GM18502 (cell line): ENCODE measurements at regions not wholly inside any gene's neighbourhood (a gene's known extent, or its start where the extent isn't known, plus 50 kb on each side); places are given as distances from the start of the nearest gene placed in this dataset.

ENCODE experiments used
- ATAC-seq: cut with Tn5 transposase; IDR thresholded peaks from one replicate; pipeline ENCODE4 v1.9.1; 2021; ENCODE audit warnings: mild to moderate bottlenecking; ENCODE audit not compliant: unreplicated experiment, poor library complexity

DNA sequence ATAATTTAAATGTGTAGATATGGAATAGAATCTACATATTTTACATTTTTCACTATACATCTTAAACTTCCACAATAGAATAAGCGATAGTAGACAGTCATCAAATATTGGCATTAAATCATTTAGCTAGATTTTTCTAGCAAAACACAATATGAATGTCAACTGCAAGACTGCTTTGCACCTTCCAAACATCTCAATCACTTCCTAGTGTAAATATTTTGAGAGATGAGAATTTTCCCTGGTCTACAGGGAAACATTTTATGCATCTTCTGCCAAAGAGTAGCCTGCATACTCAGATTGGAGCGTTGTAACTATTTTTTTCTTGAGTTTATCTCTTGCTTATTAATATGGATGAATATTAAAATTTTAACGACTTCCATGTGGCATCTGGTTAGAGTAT lies 897.4 kb downstream of the CENPC start:
- ATAC-seq, result no peak

DNA sequence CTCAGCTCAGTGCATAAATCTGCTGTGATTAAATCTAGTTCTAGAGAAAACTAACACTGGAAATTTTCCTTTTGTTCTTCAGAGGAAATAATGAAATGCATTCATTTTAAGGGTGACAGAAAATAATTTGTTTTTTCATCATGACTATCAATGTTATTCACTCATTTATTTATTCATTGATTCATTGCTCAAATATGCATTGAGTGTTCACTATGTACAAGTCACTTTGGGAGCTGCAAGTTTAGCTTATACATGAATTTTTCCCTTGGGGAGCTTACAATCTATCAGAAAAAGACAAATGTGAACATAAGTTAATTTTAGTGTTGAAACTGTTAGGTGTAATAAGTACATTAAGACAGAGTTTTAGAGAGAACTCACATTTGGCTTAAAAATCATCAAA lies 897.8 kb downstream of the CENPC start:
- ATAC-seq, result no peak

DNA sequence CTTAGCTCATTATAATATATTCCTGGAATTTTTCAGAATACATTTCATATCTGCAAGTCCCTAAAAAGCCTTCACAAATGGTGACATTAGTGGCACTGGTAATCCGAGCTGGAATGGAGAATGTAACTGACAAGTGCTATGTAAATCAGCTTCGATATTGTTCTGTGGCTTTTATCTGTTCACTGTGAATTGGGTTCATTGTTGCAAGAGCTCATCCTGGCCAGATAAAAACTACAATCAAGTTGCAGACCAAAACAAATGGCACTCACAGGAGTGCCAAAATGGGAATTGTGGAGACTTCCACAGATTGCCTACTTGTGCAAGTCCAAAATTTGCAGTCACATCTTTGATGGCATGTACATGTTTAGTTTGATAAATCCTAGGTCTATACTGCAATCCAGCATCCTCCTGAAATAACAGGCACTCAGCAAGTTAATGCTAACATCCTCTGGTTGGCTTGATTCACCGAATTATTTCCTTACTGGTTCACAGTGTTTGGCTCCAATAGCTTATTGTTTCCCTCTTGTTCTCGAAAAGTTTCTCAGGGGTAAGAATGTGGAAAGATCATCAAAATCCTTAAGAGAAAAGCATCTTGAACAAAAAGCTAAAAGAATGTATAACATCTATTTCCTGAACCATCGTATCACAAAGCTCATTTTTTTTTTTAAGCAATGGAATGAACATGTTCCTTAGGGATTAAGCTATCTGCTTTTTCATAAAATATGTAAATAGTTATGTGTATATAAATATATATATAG lies 904.9 kb downstream of the CENPC start:
- ATAC-seq, result no peak

DNA sequence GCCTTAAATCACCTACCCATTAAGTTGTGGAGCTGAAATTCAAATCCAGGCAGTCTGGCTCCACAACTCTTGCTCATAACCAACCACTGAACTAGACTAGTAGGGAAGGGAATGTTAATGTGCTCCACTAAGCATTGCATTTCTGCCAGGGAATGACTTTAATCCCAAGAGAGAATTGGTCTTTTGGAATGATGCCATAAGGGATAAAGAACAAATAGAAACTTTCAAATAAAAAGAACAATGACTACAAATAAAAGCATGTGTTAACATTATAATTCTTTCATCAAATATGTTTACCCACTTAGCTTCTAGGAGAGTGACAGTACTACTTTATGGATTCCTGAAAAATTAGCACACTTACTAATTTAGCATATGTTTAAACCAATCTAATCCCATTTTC lies 905.9 kb downstream of the CENPC start:
- ATAC-seq, result no peak

DNA sequence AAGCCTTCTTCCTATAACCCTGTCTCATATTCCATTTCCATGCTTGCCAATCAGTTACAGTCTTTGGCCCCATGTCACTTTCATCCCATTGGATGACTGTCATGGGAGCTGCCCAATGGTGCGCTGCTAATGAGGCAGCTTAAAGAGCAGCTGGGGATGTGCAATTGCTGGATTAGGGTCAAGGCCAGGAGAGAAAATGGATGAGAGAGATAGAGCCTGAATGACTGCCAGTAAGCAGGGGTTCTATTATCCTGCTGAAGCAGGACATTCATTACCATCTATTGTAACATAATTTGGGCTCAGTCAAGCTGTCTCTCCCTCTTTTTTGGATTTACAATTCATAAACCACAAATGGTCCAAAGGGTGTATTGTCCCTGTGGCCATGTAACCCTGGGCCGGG lies 909.0 kb downstream of the CENPC start:
- ATAC-seq, result no peak

DNA sequence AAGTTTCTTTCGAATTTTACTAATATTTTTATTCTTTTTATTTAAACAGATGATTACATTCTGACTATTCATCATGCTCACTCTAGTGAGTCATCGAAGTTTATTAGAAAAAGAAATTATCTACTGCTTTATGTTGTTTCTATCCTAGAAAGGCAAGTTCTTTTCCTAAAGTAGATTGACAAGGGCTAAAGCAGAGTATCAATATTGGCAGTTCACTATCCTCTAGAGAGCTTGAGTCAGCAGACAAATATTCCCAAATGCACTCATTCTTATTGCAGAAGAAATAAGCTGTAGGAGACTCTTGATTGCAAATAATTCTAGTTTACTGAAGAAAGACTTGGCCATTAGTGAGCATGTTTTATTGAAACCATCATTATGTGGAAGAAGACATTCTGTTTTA lies 911.8 kb downstream of the CENPC start:
- ATAC-seq, result no peak

DNA sequence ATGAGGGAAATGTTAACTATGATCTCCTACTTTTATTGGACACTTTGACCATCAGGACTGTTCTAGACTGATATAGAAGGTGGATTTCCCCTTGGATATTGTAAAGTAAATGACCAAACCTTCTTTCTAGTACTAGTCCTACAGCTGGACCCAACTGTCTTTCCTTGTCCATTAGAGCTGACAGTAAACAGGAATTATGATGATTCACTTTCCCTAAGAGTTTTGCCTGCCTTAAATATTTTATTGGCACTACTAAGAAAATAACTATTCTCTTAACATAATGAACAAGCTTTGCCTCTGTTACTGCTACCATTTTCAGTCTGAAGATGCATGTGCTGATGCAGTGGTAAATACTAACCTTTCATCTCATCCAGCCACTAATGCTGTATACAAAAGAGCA lies 915.4 kb downstream of the CENPC start:
- no peak for ATAC-seq

DNA sequence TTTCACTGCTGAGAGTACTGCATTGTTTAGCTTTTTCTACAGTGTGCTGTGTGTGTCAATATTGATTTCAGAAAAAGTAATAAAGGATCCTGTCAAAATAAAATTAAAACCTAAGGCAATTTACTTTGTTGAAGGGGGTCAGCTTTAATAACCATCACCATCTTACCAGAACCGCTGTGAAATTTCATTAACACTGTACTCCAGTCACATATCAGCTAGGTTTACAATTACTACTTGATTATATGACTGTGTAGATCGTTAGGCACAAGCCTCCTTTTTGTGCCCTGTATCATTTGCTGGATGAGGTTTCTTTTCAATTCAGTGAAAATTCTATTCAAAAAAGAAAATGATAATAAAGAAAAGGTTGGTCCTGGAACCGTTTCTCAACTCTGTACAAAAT lies 917.2 kb downstream of the CENPC start:
- no peak for ATAC-seq

DNA sequence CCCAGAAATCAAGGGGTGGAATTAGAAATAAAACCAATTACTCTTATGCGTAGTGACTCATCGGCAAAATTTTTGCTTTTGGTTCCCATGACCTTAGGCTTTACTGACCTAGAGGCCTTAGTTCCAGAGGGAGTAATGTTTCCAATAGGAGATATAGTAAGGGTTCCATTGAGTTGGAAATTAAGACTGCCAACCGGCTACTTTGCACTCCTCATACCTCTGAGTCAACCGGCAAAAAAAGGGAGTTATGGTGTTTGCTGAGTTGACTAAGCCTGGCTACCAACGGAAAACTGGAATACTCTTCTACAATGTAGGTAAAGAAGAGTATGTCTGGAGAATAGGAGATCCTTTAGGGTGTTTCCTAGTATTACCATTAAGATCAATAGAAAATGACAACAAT lies 919.8 kb downstream of the CENPC start:
- no peak for ATAC-seq

DNA sequence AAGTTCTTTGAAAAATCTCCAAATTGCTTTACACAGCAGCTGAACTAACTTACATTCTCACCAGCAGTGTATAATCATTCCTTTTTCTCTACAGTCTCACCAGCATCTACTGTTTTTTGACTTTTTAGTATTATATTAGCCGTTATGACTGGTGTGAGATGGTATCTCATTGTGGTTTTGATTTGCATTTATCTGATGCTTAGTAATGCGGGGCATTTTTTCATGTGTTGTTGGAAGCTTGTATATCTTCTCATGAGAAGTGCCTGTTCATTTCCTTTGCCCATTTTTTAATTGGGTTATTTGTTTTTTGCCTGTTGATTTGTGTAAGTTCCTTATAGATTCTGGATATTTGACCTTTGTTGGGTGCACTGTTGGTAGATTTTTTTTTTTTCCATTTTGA lies 931.7 kb downstream of the CENPC start:
- ATAC-seq, result no peak

DNA sequence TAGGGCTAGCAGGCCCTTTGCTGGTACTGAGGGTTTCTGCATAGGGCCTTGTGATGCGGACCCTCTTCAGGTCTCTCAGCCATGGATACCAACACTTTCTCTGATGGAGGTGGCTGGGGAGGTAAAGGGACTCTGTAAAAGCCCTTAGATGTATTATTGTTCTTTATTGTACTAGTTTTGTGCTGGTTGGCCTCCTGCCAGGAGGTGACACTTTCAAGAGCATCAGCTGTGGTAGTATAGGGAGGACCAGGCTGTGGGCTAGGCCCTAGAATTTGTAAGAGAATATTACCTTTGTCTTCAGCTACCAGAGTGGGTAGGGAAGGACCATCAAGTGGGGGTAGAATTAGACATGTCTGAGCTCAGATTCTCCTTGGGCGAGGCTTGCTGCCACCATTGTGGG lies 936.3 kb downstream of the CENPC start:
- ATAC-seq, result no peak

DNA sequence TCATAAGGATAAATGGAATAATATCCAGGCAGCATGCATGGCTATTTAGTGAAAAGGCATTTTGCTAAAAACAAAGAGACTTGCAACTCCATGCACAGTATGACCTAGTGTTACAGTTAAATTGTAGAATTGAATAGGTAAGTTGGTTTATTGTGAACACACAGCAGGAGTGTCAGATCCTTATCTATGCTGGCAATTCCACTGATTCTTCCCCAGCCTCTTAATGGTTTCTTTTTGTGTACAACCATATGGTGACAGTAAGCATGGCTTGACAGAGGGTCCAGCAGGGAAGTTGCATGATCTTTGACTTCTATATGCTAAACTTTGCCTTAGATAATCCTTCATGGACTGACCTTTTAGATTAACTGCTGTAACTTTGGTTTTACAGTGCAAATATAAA lies 936.6 kb upstream of the EPHA5 start:
- no peak for ATAC-seq

DNA sequence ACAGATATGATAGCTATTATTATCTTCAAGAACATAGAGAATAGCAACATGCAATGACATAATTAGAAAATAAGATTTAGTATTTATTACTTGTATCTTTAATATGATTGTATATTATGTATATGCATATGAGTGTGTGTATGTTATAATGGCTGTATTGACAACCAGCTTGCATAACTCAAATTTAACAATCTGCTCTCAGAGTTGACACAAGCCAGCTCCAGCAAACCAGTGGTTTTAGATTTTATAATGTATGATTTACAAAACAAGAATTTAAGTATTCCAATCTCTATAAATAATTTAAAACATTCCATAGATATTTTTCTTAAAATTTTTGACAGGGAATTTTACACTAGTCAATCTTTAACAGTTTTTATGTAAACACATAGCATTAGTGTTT lies 935.9 kb upstream of the EPHA5 start:
- ATAC-seq, result no peak

DNA sequence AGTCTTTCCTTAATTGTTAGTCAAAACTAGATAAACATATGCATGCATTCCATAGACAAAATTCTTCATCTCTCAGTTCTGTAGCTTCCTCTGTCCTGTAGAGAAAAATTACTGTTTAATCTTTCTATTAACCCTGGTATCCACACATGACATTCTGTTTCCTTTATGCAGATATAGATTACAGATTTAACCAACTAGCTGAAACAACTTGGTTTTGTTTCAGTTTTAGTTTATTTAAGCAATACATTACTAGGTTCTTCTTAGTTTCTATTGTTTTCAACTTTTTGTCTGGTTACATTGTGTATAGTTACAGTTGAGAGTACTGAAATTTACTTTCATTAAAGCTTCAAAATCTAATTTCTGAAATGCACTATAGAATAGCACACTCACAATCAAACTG lies 933.9 kb upstream of the EPHA5 start:
- no peak for ATAC-seq

DNA sequence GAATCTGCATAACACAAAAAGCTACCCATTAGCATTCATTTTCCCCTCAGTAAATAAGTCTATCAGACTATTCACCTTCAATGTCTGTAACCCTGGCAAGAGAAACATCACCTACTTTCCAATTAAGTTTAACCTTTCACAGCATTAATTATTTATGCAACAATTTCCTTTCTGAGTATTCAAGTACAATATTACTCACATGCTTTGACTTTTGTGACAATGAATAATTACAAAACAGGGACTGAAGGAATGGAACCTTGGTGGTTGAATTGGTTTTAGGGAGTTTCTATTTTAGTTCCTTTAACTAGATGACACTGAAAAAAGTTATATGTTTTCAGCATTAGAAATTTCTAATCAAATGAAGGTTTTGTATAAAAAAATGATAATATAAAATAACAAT lies 932.3 kb upstream of the EPHA5 start:
- no peak for ATAC-seq

DNA sequence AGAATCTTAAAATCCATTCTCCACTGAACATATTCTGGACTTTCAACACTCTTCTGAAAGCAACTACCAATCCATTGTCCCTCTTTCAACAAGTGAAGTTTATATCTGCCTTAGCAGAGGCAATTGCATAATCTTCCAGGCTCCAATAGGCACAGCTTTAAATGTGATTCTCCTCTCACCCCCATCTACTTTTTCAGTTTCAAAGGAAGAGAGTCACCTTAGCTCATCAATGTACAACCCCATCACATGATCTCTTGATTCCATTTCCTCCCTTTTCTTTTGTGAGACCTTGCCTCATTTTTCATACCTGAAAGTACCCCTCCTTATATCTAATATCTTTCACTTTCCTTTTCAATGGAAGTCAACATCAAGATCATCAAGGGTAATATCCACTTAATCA lies 921.7 kb upstream of the EPHA5 start:
- no peak for ATAC-seq

DNA sequence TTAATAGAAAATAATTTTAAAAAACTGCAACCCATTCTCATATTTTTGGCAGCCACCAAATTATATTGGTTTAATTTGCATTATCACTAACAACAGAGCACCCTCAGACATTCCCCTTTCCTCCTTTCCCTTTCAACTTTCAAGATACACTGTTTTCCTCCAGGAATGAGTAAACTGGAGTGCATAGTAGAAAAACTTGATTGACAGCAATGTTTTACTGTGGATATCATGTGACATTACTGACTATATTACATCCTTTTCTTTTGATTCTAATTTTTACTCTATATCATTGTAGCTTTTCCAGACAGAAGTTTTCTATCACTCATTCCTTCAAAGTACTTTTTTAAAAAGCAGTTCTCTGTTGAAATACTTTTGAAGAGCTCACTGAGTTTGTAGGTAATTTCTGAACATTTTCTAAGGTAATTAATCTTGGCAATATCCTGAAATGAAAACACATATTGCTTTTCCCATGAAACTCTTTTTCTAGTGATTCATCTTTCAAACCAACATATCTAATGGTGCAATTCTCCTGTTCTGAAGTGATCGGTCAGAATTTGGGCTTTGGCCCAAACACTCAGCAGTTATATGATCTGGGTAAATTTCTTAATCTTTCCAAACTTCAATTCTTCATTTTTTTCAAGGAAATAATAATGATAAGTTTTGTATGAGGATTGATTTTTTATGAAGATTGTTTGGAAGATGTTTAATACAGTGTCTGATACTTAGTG lies 920.4 kb upstream of the EPHA5 start:
- ATAC-seq, result no peak

DNA sequence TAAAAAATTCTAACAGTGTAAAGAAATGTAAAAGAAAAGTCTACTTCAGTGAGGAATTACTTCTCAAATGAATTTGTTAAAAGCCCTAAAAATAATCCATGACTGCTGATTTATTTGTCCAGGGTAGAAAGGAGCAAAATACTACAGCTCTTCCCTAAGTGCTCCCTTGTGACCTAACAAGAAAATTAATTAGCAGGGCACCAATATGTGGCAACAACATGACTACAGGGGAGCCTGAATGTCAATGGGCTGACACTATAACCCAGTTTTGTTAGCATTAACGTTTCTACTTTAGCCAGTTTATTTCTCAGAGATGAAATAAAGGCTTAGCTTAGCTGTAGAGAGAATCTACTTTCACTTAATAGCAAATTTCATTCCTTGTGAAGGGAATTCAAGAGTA lies 918.9 kb upstream of the EPHA5 start:
- no peak for ATAC-seq

DNA sequence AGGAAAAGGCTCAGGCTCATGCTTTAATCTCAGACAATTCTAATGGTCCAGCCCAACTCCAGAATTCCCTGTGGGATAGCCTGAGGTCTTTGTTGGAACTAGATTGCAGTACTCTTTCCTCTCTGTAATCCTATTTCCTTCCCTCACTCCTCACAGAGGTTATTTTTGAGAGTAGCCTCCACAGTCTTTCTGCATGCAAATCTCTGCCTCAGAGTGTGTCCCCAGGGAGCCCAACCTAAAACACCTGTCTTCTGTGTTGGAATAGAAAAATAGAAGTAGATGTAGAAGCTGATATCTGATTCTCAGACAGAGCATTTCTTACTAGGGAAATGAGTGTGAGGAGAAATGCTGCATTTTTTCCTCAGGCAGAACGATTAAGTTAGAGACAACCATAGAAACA lies 915.5 kb upstream of the EPHA5 start:
- no peak for ATAC-seq

DNA sequence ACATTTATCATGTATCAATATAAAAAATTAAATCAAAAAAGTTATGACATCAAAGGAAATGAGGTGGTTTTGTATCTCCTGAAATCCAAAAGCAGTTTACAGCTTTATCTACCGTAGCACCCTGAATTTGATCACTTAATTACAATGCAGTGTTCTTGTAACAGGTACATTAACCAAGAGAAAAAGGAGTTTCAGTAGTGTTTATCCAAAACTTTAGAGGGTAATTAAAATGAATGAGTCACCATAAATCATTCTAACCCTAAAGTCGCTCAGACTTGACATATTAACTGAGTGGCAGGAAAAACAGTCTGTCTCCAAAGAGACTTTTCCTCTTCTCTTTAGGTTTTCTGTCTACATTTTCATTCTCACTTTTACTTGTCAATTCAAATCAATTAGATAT lies 907.6 kb upstream of the EPHA5 start:
- no peak for ATAC-seq

DNA sequence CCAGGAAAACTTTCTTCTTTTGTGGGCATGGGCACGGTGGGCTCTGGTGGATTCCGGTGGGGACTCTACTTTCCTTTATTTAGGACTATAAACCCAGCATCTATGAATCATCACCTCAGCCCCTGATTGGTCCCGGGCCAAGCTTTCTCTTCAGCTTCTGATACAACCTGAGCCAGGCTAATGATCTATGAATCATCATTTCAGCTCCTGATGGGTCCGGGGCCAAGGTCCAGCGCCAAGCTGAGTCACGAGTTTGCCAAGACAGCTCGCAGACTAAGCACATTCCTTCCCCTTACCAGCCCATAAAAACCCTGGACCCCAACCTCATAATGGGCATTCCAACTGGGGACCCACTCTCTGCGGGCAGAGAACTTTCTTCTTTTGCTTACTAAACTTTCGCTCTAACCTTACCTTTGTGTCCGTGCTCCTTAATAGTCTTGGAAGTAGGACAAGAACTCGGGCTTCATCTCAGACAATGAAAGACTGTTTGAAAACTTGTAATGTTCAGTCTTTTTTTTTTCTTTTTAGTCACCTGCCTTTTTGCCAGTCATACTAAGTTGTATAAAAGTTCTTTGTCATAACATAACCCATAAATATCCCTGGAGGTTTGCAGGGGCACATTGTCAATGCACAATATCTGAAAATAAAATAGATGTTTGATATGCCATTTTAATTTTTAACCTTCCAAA lies 904.9 kb upstream of the EPHA5 start:
- ATAC-seq, result no peak
